Endodermal cell (in vitro differentiated cells): ENCODE measurements at regions not wholly inside any gene's neighbourhood (a gene's known extent, or its start where the extent isn't known, plus 50 kb on each side); places are given as distances from the start of the nearest gene placed in this dataset.

Experiments
- DNase-seq: peaks from one replicate; pipeline ENCODE4 v3.0.0-alpha.2; 2017
- H3K27ac ChIP-seq: 2 replicates; pipeline ENCODE4 v1.5.1; 2013; ENCODE audit warnings: mild to moderate bottlenecking, low read depth, low read length, moderate library complexity
- H3K27me3 ChIP-seq: 2 replicates; pipeline ENCODE4 v1.6.1; 2013; ENCODE audit warnings: mild to moderate bottlenecking, low read length, moderate library complexity; ENCODE audit not compliant: insufficient read depth, control insufficient read depth, poor library complexity, severe bottlenecking
- H3K36me3 ChIP-seq: 2 replicates; pipeline ENCODE4 v1.7.0; 2013; ENCODE audit warnings: mild to moderate bottlenecking, low read length, moderate library complexity; ENCODE audit not compliant: control insufficient read depth, insufficient read depth
- H3K4me1 ChIP-seq: one replicate; pipeline ENCODE4 v1.7.0; 2013; ENCODE audit warnings: low read length; ENCODE audit not compliant: control insufficient read depth, insufficient read depth
- H3K4me3 ChIP-seq: 2 replicates; pipeline ENCODE4 v1.5.1; 2013; ENCODE audit warnings: mild to moderate bottlenecking, low read length, moderate library complexity
- H3K9ac ChIP-seq: 2 replicates; pipeline ENCODE4 v1.6.1; 2013; ENCODE audit warnings: mild to moderate bottlenecking, low read length, moderate library complexity; ENCODE audit not compliant: poor library complexity, severe bottlenecking; ENCODE audit errors: extremely low read depth
- H3K9me3 ChIP-seq: 2 replicates; pipeline ENCODE4 v1.6.1; 2013; ENCODE audit warnings: mild to moderate bottlenecking, low read length, moderate library complexity; ENCODE audit not compliant: control insufficient read depth
- H3K27ac Mint-ChIP-seq: 2 replicates; pipeline ENCODE4 v1.8.0; 2020; ENCODE audit warnings: mixed read lengths
- H3K27me3 Mint-ChIP-seq: 2 replicates; pipeline ENCODE4 v1.8.0; 2021; ENCODE audit warnings: mild to moderate bottlenecking, mixed read lengths; ENCODE audit not compliant: insufficient read depth
- H3K36me3 Mint-ChIP-seq: 2 replicates; pipeline ENCODE4 v1.8.0; 2020; ENCODE audit warnings: low read depth, mixed read lengths
- H3K4me1 Mint-ChIP-seq: 2 replicates; pipeline ENCODE4 v1.8.0; 2020; ENCODE audit warnings: mixed read lengths
- H3K4me3 Mint-ChIP-seq: 2 replicates; pipeline ENCODE4 v1.8.0; 2020; ENCODE audit warnings: mild to moderate bottlenecking, moderate library complexity, mixed read lengths
- H3K9me3 Mint-ChIP-seq: 2 replicates; pipeline ENCODE4 v1.8.0; 2020; ENCODE audit warnings: mild to moderate bottlenecking, mixed read lengths
- WGBS, 2 experiments: methylation state at CpG; one replicate each; pipeline versions ENCODE4 v1.1.5 to v1.1.7; 2013; ENCODE audit warnings: missing lambda C conversion rate in 2 of 2, mixed read lengths in 1 of 2; ENCODE audit not compliant: insufficient coverage in 1 of 2, insufficient read length in 1 of 2; 5-methylcytosine and 5-hydroxymethylcytosine counted together
- TF ChIP-seq, protein P1 (sequence below): fragments of 200-600 bp; sonication (generic); conservative IDR thresholded peaks from 2 replicates; pipeline ENCODE4 v1.5.0; 2021; ENCODE audit warnings: antibody characterized with exemption, mild to moderate bottlenecking

DNA sequence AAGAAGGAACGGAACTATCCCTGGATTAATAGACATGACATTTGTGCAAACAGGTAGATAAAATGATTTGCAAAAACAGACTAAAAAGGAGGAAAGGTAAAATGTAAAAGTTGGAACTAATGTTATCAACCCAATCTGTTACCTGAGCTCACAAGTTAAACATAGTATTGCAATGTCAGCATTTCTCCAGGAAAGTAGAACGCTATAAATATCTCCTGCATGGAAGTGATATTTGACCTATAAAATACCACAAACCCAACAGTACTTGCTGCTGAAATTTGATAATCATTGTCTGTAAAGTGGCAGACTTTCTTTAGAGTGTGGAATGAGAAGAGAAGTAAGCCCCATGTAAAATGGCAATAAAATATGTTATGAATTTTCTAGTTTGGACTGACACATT lies 1435.7 kb downstream of the LRFN5 start:
- no peak overlapping the region for H3K4me3 ChIP-seq
- H3K27me3 ChIP-seq: no peaks in the 10 kb centered on the region
- no peak overlapping the region for H3K27ac ChIP-seq
- no peak for DNase-seq
- H3K9ac ChIP-seq: no peak overlapping the region
- 92% methylated on average over 2 of the region's 2 CpGs; no CpG with 5 or more reads in 1 of the 2 experiments for WGBS, 2 experiments
- Mint-ChIP-seq H3K9me3 (no peaks in the 10 kb centered on the region), H3K27ac (no peak overlapping the region), H3K4me3 (no peak overlapping the region), H3K4me1 (no peaks in the 10 kb centered on the region), H3K27me3 (no peaks in the 10 kb centered on the region), H3K36me3 (no peaks in the 10 kb centered on the region)
- TF ChIP-seq, protein P1, sequence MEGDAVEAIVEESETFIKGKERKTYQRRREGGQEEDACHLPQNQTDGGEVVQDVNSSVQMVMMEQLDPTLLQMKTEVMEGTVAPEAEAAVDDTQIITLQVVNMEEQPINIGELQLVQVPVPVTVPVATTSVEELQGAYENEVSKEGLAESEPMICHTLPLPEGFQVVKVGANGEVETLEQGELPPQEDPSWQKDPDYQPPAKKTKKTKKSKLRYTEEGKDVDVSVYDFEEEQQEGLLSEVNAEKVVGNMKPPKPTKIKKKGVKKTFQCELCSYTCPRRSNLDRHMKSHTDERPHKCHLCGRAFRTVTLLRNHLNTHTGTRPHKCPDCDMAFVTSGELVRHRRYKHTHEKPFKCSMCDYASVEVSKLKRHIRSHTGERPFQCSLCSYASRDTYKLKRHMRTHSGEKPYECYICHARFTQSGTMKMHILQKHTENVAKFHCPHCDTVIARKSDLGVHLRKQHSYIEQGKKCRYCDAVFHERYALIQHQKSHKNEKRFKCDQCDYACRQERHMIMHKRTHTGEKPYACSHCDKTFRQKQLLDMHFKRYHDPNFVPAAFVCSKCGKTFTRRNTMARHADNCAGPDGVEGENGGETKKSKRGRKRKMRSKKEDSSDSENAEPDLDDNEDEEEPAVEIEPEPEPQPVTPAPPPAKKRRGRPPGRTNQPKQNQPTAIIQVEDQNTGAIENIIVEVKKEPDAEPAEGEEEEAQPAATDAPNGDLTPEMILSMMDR: no peak
- H3K4me1 ChIP-seq: no peaks in the 10 kb centered on the region
- no peaks in the 10 kb centered on the region for H3K9me3 ChIP-seq
- H3K36me3 ChIP-seq: no peaks in the 10 kb centered on the region

DNA sequence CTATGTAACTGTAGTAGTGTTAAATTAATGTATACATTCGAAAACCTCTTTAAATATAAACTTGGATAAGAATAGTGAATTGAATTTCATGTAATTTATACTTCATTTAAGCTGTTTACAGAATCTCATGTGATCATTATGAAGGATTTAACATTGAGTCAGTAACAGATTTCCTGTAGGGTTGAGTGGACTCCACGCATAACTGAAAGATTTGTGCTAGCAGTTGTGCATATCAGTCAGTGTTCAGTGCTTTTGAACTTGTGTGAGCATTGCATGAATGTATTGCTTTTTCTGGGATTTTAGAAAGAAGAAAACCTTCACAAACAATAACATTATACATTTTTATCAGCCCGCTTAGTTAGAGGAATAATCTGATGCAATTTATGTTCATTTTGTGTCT lies 1435.3 kb downstream of the LRFN5 start:
- 91% methylated on average over 3 of the region's 3 CpGs; no CpG with 5 or more reads in 1 of the 2 experiments for WGBS, 2 experiments
- TF ChIP-seq, protein P1: no peak
- Histone ChIP-seq H3K9me3 (no peaks in the 10 kb centered on the region), H3K4me1 (no peaks in the 10 kb centered on the region), H3K4me3 (no peak overlapping the region), H3K27ac (no peak overlapping the region), H3K27me3 (no peaks in the 10 kb centered on the region), H3K36me3 (no peaks in the 10 kb centered on the region), H3K9ac (no peak overlapping the region)
- no peaks in the 10 kb centered on the region for H3K27me3 Mint-ChIP-seq
- no peaks in the 10 kb centered on the region for H3K9me3 Mint-ChIP-seq
- no peak overlapping the region for H3K4me3 Mint-ChIP-seq
- no peaks in the 10 kb centered on the region for H3K4me1 Mint-ChIP-seq
- no peak for DNase-seq
- H3K36me3 Mint-ChIP-seq: no peaks in the 10 kb centered on the region
- H3K27ac Mint-ChIP-seq: no peak overlapping the region

DNA sequence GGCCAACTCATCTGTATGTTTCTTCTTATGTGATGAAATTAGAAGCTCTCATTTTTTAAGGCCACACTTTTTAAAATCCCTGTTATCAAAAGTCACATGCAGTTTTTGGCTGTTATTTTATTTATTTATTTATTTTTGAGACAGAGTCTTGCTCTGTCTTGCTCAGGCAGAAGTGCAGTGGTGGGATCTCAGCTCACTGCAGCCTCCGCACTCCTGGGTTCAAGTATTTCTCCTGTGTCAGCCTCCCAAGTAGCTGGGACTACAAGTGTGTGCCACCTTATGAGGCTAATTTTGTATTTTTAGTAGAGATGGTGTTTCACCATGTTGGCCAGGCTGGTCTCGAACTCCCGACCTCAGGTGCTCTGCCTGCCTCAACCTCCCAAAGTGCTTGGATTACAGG lies 1434.5 kb downstream of the LRFN5 start:
- 50 to 93% methylated on average over 1 to 3 of the region's 3 CpGs for WGBS, 2 experiments
- no peaks in the 10 kb centered on the region for H3K9me3 Mint-ChIP-seq
- no peak overlapping the region for H3K27ac Mint-ChIP-seq
- H3K4me1 Mint-ChIP-seq: no peaks in the 10 kb centered on the region
- Histone ChIP-seq H3K4me3 (no peak overlapping the region), H3K36me3 (no peaks in the 10 kb centered on the region), H3K27me3 (no peaks in the 10 kb centered on the region), H3K4me1 (no peaks in the 10 kb centered on the region), H3K9ac (no peak overlapping the region), H3K9me3 (no peaks in the 10 kb centered on the region), H3K27ac (no peak overlapping the region)
- H3K4me3 Mint-ChIP-seq: no peak overlapping the region
- no peak for DNase-seq
- no peaks in the 10 kb centered on the region for H3K27me3 Mint-ChIP-seq
- TF ChIP-seq, protein P1: no peak
- no peaks in the 10 kb centered on the region for H3K36me3 Mint-ChIP-seq
